GM18951 (cell line): ENCODE measurements at regions not wholly inside any gene's neighbourhood (a gene's known extent, or its start where the extent isn't known, plus 50 kb on each side); places are given as distances from the start of the nearest gene placed in this dataset.

Source experiments
- POLR2A ChIP-seq: IDR thresholded peaks from 4 replicates; pipeline ENCODE4 v1.6.1; 2011; ENCODE audit warnings: mild to moderate bottlenecking; ENCODE audit not compliant: insufficient read length, insufficient read depth; ENCODE audit errors: extremely low read depth
- in situ Hi-C: fragments of 300-500 bp; cut with MboI; formaldehyde crosslinking; loops from one replicate; pipeline ENCODE4 v1.12.0; 2022; ENCODE audit warnings: low sequenced_read_pairs, mixed read lengths, inconsistent platforms; ENCODE audit not compliant: unreplicated experiment

DNA sequence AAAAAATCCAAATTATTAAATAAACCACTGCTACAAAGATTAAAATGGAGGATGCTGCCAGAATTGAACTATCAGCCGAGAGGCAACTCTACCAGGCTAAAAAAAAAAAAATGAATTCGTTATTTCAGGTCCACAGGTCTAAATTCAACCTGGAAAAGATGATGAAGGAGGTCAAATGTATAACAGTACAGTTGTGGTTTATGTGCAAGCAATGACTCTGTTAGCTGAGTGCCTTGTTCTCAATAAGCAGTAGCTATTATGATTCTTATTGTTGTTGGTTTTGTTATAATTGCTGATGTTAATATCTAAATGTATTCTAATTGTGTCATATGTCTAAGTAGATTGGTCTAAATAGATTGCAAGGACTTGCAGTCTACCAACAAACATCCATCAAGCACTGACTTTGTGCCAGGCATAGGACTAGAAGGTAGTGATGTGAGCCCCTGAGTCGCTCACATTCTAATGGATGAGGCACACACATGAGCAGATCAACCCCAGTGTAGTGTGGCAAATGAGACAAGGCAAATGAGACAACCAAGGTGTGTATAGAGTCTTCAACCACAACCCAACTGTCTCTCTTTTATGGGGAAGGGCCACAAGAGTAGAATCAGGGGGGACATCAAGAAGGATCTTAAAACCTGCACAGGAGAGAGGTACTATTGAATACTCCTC lies 77.0 kb upstream of the PLEKHG7 start:
- TF ChIP-seq POLR2A = no peak
- in situ Hi-C loops = no loop called here

DNA sequence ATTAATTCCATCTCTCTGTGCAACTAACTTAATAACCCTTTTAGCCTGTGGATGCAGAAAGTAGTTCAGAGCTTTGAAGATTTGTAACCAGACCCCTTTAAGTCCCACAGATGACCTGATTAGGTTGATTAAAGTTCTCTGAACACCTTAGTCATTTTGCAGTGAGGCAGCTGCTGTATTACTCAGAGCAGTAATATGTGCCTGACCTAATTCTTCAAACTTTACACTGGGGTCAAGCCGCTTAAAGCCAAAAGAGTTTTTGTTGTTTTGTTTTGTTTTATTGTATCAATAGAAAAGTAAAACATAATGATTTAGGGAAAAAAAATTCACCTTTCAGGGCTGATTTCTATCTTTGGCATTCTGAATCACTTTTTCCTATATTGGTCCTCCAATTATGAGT lies 78.6 kb upstream of the PLEKHG7 start:
- TF ChIP-seq POLR2A = no peak
- in situ Hi-C loops = no loop called here

DNA sequence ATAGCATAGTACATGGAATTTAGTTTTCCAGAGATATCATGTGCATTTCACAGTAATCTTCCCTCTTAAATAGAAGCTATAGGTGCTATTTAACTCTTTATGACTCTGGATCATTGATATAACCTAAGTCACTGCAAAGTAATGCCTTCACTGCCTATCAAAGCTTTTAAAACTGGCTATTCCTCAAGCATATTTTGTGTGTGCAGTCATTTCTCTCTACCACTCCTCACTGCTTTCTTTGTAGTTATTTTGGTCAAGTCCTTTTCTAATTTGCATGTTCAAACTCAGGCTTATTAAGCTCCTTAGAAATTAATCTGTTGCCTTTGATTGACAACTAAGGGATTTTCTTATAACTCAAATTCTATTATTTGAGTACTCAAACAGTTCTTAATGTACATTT lies 79.4 kb upstream of the PLEKHG7 start:
- in situ Hi-C loops = no loop called here
- TF ChIP-seq POLR2A = no peak

DNA sequence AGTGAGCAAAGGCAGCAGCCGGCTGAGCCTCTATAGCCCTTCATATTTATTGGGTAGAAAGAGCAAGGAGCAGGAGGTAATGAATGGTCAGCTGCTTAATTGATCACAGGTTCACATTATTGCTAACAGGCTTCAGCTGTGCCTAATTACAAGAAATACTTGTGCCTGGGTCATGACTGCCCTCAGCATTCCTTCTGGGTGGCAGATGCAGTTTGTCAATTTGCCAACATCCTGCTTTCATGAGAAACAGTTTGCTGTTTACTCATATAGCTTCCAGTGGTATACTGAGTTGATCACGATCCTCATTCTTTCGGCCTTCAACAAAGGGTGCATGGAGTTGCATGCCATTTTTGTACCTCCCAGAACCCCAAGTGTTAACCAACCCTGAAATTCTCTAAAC lies 81.0 kb upstream of the PLEKHG7 start:
- in situ Hi-C loops = no loop called here
- TF ChIP-seq POLR2A = no peak

DNA sequence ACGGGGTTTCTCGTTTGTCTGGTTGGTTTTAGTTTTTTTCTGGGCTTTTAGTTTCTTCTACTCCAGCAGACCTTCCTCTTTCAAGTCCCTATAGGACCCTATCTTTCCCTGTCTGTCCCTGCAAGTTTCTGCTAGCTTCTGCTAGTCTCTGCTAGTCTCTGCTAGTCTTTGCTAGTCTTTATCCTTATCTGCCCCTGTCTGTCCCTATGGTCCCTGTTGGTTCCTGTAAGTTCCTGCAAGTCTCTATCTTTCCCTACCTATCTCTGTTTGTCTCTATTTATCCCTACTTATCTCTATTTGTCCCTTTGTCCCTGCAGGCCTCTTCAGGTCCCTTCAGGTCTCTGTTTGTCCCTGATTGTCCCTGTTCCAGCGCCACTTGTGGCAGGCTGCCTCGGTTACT lies 81.5 kb upstream of the PLEKHG7 start:
- TF ChIP-seq POLR2A = no peak
- in situ Hi-C loops = no loop called here

DNA sequence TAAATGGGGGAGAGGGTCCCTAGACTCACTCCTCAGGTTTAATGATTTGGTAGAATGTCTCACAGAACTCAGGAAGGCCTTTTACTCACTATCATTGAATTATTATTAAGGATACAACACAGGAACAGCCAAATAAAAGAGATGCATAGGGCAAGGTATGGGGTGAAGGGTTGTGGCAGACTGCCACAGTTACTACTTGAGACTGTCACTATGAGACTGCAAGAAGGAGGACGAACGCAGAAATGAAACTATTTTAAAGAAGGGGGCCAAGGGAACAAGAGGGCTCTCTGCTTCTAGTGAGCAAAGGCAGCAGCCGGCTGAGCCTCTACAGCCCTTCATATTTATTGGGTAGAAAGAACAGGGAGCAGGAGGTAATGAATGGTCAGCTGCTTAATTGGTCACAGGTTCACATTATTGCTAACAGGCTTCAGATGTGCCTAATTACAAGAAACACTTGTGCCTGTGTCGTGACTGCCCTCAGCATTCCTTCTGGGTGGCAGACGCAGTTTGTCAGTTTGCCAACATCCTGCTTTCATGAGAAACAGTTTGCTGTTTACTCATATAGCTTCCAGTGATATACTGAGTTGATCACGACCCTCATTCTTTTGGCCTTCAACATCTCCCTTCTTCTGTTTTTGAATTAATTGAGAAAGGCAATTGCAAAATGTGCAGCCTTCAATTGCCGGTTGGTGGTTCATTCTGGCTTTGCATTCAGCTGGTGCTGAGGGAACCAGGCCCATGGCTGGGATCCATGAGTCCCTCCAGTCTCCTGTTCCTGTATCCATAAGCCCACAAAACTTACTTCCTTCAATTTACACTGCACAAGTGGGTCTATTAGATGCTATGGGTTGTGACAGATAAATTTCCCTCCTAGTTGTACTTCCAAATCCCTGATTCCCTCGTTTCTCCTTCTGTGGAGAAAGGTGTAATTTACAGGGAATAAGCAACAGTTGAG lies 82.8 kb upstream of the PLEKHG7 start:
- in situ Hi-C loops = no loop called here
- no peak for TF ChIP-seq POLR2A

DNA sequence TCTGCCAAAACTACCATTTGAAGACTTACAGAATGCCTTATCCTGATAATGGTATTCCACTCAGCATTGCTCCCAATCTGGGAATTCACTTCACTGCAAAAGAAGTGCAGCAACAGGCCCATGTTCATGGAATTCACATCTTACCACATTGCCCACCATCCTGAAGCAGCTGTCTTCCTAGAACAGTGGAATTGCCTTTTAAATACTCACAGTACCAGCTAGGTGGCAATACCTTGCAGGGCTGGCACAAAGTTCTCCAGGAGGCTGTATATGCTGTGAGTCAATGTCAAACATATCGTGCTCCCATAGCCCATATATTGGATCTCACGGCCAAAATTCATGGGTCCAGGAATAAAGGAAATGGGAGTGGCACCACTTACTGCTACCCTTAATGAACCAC lies 83.8 kb upstream of the PLEKHG7 start:
- in situ Hi-C loops = no loop called here
- TF ChIP-seq POLR2A = no peak

DNA sequence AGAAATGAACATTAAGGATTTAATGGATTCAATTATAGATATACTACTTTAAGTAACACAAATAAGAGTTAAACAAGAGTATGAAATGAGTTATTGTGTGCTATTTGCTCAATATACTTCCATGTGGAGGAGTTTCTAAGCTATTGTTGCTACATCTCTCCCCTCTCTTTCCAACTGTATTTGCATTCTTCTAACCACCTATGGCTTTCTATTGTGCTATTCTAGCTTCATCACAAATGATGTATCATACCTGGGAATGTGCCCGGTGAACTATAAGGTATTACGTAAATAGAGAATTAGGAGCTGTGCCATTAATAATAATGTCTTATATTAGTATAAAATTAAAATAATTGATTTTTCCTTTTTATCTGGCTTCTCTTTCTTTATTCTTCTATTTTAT lies 87.1 kb upstream of the PLEKHG7 start:
- in situ Hi-C loops = no loop called here
- no peak for TF ChIP-seq POLR2A

DNA sequence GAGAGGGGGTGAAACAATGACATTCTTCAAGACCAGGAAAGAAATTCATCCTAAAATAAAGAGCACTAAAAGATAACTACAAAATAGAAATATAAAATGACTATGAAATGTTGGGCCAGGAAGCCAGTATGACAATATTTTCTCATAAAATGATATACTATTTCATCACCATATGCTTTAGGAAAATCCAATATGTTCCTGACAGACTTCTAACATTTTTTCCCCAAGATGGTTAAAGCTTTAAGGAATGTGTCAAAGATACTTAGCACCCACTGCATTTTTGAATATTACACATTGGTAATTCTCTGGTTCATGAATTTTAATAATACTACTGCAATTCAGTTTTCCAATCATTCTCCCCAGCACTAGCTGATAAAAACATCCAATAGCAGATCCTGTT lies 87.7 kb upstream of the PLEKHG7 start:
- in situ Hi-C loops = no loop called here
- no peak for TF ChIP-seq POLR2A

DNA sequence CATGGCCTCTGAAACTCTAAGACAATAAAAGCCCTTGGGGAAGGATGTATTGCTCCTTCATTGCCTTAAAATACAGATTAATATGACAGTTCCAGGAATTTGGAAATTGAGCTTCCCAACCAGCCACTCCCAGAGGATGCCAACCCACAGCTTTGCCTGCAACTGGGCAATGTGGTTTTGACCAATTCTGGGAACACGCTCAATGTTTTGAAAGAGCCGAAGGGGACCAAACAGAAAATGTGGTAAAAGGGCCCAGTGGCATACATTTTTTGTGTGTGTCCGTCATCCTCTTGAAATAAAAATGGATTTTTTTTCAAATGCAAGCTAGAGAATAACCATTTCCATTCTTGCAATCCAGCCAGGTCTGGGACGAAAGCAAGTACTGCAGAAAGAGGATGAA lies 88.3 kb upstream of the PLEKHG7 start:
- no peak for TF ChIP-seq POLR2A
- in situ Hi-C loops = no loop called here

DNA sequence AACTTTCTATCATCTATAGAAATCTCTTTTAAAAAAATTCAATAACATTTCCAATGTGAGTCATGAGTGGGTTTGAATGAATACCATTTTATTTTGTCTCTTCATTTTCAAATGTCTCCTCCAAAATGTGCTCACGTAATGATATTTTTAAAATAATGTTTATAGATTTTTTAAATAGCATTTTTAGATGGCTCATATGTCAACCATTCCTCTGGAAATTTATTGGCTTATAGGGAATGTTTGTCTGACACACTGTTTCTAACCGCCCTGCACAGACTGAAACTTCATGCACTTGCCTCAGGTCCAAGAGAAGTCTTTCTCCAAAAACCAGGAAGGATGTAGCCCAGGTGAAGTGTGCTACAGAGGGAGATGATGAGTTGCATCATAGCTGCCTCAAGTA lies 88.8 kb upstream of the PLEKHG7 start:
- in situ Hi-C loops = no loop called here
- no peak for TF ChIP-seq POLR2A

DNA sequence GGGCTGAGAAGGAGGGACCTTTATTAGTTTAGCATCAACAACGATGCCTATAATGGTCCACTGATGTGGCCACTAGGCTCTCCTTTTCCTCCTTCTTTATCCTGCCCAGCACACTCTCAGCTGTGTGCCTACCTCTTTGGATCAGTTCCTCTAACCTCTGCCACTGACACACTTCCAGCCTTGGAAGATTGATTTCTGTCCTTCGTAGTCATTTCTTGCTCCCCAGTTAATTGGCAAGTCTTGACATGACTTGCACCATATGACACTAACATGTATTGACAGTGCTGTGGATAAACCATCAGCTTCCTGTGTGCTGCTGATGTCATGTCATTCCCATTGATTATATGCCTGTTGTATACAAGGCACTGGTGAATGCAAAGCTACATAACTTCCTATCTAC lies 90.2 kb upstream of the PLEKHG7 start:
- in situ Hi-C loops = no loop called here
- TF ChIP-seq POLR2A = no peak

DNA sequence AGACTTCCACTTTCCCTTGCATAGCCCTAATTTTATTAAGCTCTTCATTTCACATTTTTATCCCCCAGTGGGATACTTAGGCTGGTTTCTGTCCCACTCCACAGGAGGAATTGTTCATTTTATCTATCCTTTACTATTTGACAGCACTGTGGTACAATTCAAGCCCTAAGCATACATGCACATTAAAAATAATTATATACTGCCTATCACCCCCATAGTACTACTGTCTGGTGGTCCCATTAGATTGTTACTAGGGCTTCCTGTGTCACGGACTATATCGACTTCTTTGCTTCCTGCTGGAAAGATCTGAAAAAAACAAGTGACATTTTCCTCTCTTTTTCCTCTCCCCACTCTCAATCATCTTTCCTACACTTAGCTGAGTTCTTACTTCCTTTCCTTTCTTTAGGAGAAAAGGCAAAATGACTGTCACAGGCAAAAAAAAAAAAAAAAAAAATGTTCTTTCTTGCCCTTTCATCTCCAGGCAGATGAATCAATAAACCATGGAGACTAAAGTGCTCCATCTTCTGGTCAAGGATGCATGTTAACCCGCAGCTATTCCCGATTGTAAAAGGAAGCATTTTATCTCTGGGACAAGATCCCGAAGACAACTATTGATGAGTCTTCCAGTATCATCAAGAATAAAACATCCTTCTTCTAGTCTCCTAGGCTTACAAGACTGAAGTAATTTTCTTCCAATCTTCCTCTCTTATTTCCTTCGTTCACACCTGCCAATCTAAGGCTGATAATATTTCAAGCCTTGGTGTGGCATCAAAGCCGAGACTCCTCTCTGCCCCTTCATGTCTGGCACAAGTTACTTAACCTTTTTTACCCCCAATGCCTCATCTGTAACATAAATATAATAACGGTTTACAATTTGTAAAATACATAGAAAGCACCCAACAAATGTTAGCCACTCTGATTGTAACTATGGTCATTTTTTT lies 94.4 kb upstream of the PLEKHG7 start:
- in situ Hi-C loops = no loop called here
- TF ChIP-seq POLR2A = no peak
